Muscle of leg (tissue), 3 donors: ENCODE measurements at regions not wholly inside any gene's neighbourhood (a gene's known extent, or its start where the extent isn't known, plus 50 kb on each side); places are given as distances from the start of the nearest gene placed in this dataset.
"Not testable (repeated sequence)": the region's sequence is repeated elsewhere in the genome, so short reads cannot be mapped to it uniquely, and the experiment has no call there.

Experiments used
- DNase-seq: peaks from one replicate; pipeline ENCODE4 v3.0.0; 2013
- H3K27ac ChIP-seq: one replicate; pipeline ENCODE4 v1.5.1; 2013; ENCODE audit warnings: mild to moderate bottlenecking, low read length, control low read depth
- H3K27me3 ChIP-seq: one replicate; pipeline ENCODE4 v1.6.1; 2013; ENCODE audit warnings: low read length; ENCODE audit not compliant: control insufficient read depth, insufficient read depth
- H3K36me3 ChIP-seq: one replicate; pipeline ENCODE4 v1.6.1; 2013; ENCODE audit warnings: low read length; ENCODE audit not compliant: control insufficient read depth, insufficient read depth
- H3K4me1 ChIP-seq: one replicate; pipeline ENCODE4 v1.6.1; 2013; ENCODE audit warnings: low read length; ENCODE audit not compliant: control insufficient read depth, insufficient read depth
- H3K4me3 ChIP-seq: one replicate; pipeline ENCODE4 v1.5.1; 2013; ENCODE audit warnings: low read length, control low read depth
- H3K9me3 ChIP-seq: replicated peaks from 2 replicates; pipeline ENCODE4 v1.6.1; 2013; ENCODE audit warnings: low read depth, low read length; ENCODE audit not compliant: control insufficient read depth
- WGBS: methylation state at CpG from one replicate; pipeline ENCODE4 v1.1.5; 2013; ENCODE audit warnings: missing lambda C conversion rate; ENCODE audit not compliant: insufficient coverage; 5-methylcytosine and 5-hydroxymethylcytosine counted together

GRCh38 chr3:152756807-152757206 lies 78.1 kb upstream of the P2RY1 start:
- no peak for DNase-seq
- Histone ChIP-seq H3K27me3 (no peaks in the 10 kb centered on the region), H3K4me1 (no peaks in the 10 kb centered on the region), H3K4me3 (no peak overlapping the region), H3K9me3 (no peaks in the 10 kb centered on the region), H3K36me3 (no peaks in the 10 kb centered on the region), H3K27ac (no peak overlapping the region)

- H3K4me1 ChIP-seq = no peaks in the 10 kb centered on the region
- no peak overlapping the region for H3K4me3 ChIP-seq
- DNase-seq = no peak
- no peaks in the 10 kb centered on the region for H3K9me3 ChIP-seq
- H3K27ac ChIP-seq = no peak overlapping the region
- WGBS = 93% methylated on average over 2 of the region's 4 CpGs
- H3K27me3 ChIP-seq = no peaks in the 10 kb centered on the region
- no peaks in the 10 kb centered on the region for H3K36me3 ChIP-seq
These were observed 74.8 kb upstream of the P2RY1 start for GRCh38 chr3:152760024-152760563.

GRCh38 chr3:152760591-152760990 lies 74.3 kb upstream of the P2RY1 start:
- WGBS = no CpG with 5 or more reads among the region's 3 CpGs

GRCh38 chr3:152768478-152768877 lies 66.5 kb upstream of the P2RY1 start:
- Histone ChIP-seq H3K9me3 (no peaks in the 10 kb centered on the region), H3K36me3 (no peaks in the 10 kb centered on the region), H3K27ac (no peak overlapping the region), H3K27me3 (no peaks in the 10 kb centered on the region), H3K4me3 (no peak overlapping the region), H3K4me1 (no peaks in the 10 kb centered on the region)
- no CpG with 5 or more reads among the region's 3 CpGs for WGBS
- DNase-seq = no peak

More at GRCh38 chr3:152760591-152760990, 74.3 kb upstream of the P2RY1 start:
- no peak overlapping the region for H3K27ac ChIP-seq
- no peak for DNase-seq
- H3K4me1 ChIP-seq = no peaks in the 10 kb centered on the region
- no peaks in the 10 kb centered on the region for H3K27me3 ChIP-seq
- H3K9me3 ChIP-seq = no peaks in the 10 kb centered on the region
- no peaks in the 10 kb centered on the region for H3K36me3 ChIP-seq
- H3K4me3 ChIP-seq = no peak overlapping the region

- Histone ChIP-seq H3K4me1 (no peaks in the 10 kb centered on the region), H3K9me3 (no peaks in the 10 kb centered on the region), H3K4me3 (no peak overlapping the region), H3K27me3 (no peaks in the 10 kb centered on the region), H3K27ac (no peak overlapping the region), H3K36me3 (no peaks in the 10 kb centered on the region)
- DNase-seq = no peak
These were observed 65.4 kb upstream of the P2RY1 start for GRCh38 chr3:152769523-152769922.

GRCh38 chr3:152770296-152770695 lies 64.6 kb upstream of the P2RY1 start:
- no CpG with 5 or more reads among the region's 2 CpGs for WGBS
- no peak for DNase-seq
- H3K4me3 ChIP-seq = no peak overlapping the region
- H3K27ac ChIP-seq = no peak overlapping the region
- H3K36me3 ChIP-seq = no peaks in the 10 kb centered on the region
- no peaks in the 10 kb centered on the region for H3K9me3 ChIP-seq
- no peaks in the 10 kb centered on the region for H3K4me1 ChIP-seq
- H3K27me3 ChIP-seq = no peaks in the 10 kb centered on the region

GRCh38 chr3:152771120-152771519 lies 63.8 kb upstream of the P2RY1 start:
- H3K4me1 ChIP-seq = no peaks in the 10 kb centered on the region
- no peak overlapping the region for H3K4me3 ChIP-seq
- H3K27me3 ChIP-seq = no peaks in the 10 kb centered on the region
- no peak for DNase-seq
- H3K27ac ChIP-seq = no peak overlapping the region
- H3K9me3 ChIP-seq = no peaks in the 10 kb centered on the region
- no CpG with 5 or more reads among the region's 1 CpG for WGBS
- no peaks in the 10 kb centered on the region for H3K36me3 ChIP-seq

GRCh38 chr3:152772674-152773225 lies 62.2 kb upstream of the P2RY1 start:
- Histone ChIP-seq H3K27me3 (no peaks in the 10 kb centered on the region), H3K4me3 (no peak overlapping the region), H3K27ac (no peak overlapping the region), H3K4me1 (no peaks in the 10 kb centered on the region), H3K36me3 (no peaks in the 10 kb centered on the region), H3K9me3 (no peaks in the 10 kb centered on the region)
- WGBS = no CpG with 5 or more reads among the region's 2 CpGs
- DNase-seq = peak; percentile 26

GRCh38 chr3:152773633-152774032 lies 61.3 kb upstream of the P2RY1 start:
- no peak for DNase-seq
- H3K27ac ChIP-seq = no peak overlapping the region
- no peak overlapping the region for H3K4me3 ChIP-seq
- no peaks in the 10 kb centered on the region for H3K9me3 ChIP-seq
- no peaks in the 10 kb centered on the region for H3K27me3 ChIP-seq
- no peaks in the 10 kb centered on the region for H3K4me1 ChIP-seq
- H3K36me3 ChIP-seq = no peaks in the 10 kb centered on the region

GRCh38 chr3:152774230-152774629 lies 60.7 kb upstream of the P2RY1 start:
- not testable (repeated sequence) for H3K27me3 ChIP-seq, DNase-seq, H3K36me3 ChIP-seq, H3K27ac ChIP-seq, H3K9me3 ChIP-seq, H3K4me1 ChIP-seq, H3K4me3 ChIP-seq
- 100% methylated on average over 1 of the region's 4 CpGs for WGBS

- peak; percentile 10 for DNase-seq
- no peak overlapping the region for H3K27ac ChIP-seq
- no CpG with 5 or more reads among the region's 2 CpGs for WGBS
- no peaks in the 10 kb centered on the region for H3K27me3 ChIP-seq
- no peaks in the 10 kb centered on the region for H3K36me3 ChIP-seq
- no peak overlapping the region for H3K4me3 ChIP-seq
- H3K4me1 ChIP-seq = peaks cover 2% of the 10 kb centered on the region
- H3K9me3 ChIP-seq = no peaks in the 10 kb centered on the region
These were observed 56.9 kb upstream of the P2RY1 start for GRCh38 chr3:152778022-152778421.
